GM18499 (cell line): ENCODE measurements at regions not wholly inside any gene's neighbourhood (a gene's known extent, or its start where the extent isn't known, plus 50 kb on each side); places are given as distances from the start of the nearest gene placed in this dataset.

Experiments used
- ATAC-seq: cut with Tn5 transposase; IDR thresholded peaks from one replicate; pipeline ENCODE4 v1.9.1; 2021; ENCODE audit warnings: moderate number of reproducible peaks; ENCODE audit not compliant: insufficient read depth, unreplicated experiment

GRCh38 chr2:144673456-144673855 lies 153.5 kb upstream of the ZEB2 start:
- ATAC-seq, result no peak

- no peak for ATAC-seq
Observed at GRCh38 chr2:144671695-144672455, 152.0 kb upstream of the ZEB2 start.

GRCh38 chr2:144670738-144671137 lies 150.8 kb upstream of the ZEB2 start:
- ATAC-seq, result no peak

DNA sequence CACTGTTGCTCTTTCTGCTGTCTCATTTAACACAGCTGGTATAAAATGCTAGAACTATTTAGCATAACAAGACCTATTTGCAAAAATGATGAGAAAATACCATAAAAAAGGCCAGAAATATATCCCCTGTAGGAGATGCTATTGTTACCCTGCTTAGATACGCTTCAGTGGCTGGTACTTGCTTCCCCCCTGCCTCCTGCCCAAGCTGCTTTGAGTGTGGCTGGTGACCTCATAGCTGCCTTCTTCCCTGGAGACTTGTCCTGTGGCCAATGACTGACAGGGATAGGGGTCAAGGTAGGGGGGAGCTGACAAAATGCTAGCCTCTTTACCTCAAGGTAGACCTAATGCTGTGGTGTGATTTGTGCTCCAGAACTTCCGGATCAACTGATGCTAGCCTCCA lies 150.2 kb upstream of the ZEB2 start:
- no peak for ATAC-seq

DNA sequence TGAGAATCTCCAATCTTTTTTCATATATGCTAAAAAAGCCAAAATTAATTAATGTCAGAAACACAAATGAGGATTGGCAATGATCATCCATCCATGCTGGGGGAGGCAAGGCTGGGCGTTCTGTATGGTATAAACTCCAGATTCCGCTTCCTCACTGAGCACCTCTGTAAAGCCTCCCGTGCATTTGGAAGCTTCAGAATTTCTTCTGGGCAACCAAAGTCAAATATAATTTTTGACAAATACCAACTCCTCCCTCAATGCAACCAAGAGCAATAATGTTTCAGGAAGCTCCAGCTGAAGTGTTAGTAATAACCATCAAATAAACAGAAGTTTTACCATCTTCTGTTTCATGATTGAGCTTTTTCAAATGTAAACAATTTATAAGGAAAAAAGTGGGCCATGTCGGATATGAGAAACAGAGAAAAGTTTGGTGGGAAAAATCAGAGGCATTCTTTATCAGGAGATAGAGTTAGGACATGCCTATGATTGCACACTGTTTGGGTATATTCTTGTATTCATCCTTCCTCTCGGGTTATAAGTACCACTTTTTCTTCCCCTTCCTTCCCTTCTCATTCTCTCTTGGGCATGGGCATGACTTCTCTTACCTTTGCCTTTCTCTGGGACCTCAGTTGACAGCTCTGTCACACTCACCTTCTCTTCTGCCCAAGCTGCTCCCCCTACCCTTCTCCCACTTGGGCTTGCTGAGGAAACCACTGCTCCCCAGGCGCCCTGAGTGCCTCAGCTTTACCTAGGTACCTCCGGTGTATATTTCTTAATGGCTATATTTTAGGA lies 149.5 kb upstream of the ZEB2 start:
- no peak for ATAC-seq

DNA sequence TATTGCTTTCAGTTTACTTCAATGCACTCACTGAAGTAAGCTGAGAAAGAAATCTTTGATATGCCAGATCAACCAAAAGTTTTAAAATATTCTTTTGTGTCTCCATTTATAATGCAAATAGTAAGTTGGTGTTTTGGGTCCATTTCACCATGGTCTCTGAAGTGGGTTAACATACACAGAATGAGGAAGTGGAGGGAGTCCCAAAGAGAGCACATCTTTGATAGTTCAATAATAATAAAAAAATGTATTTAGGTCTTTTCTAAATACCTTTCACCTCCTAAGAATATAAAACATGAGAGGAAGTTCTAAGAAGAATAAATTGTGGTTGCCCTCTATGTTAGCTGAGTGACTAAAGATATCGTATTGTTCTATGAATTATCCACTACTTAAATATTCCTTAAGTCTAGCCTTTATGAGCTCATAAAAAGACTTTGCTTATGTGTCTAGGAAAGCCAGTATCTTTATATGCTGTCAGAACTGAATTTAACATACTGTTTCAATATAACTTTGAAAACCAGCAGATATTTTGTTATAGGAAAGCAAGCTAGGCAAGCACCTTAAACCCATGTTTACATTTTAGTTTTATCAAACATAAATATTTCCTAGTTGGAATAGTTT lies 148.7 kb upstream of the ZEB2 start:
- ATAC-seq, result no peak

DNA sequence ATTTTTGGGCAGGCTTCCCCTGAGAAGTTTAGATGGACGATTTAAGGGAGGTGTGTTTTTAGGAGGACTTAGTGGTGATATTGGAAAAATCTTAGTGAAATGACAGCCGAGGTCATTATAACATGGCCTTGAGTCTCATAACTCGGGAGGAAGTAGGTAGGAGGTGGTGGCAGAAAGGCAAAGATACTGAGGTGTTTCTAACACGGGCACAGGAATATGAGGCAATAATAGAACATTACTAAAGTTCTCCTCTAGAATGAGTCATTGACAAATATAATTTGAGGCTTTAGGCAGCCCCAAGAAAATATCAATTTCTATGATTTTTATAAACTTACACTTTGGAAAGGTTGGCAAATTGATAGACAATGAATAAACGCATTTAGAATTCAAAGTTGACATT lies 146.1 kb upstream of the ZEB2 start:
- ATAC-seq, result no peak

GRCh38 chr2:144663207-144663606 lies 143.3 kb upstream of the ZEB2 start:
- no peak for ATAC-seq

GRCh38 chr2:144660518-144661316 lies 140.8 kb upstream of the ZEB2 start:
- no peak for ATAC-seq

- ATAC-seq, result no peak
Observed at GRCh38 chr2:144659731-144660275, 139.9 kb upstream of the ZEB2 start.

GRCh38 chr2:144654523-144654922 lies 134.6 kb upstream of the ZEB2 start:
- no peak for ATAC-seq

- ATAC-seq, result no peak
Observed at GRCh38 chr2:144650907-144651306, 131.0 kb upstream of the ZEB2 start.

DNA sequence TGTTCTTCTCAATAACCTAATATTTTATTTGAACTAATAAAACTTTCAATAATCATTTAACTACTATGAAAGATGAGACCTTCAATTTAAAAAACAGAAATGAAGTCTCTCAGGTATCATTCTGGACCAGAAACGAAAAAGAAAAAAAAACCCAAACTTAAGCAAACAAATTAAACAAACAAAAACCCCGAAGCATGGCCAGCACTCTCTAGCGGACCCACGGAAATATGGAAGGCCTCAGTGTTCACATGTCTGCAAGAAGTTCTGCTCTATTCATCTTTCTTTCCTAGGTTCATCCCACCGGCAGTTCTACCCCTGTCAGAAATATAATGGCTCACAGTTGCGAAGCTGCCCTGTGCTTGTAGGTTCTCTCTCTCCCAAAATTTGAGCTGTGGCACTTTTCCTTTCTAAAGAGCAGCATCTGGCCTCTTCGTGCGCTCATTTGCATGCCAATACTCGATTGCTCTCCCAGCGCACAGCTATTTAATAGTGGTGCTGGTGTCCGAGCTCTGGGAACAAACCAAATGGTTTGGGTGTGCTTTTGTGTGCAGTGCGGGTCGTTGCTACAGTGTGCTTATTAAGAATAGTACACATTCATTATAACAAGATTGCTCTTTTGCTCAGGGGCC lies 129.0 kb upstream of the ZEB2 start:
- ATAC-seq, result no peak

DNA sequence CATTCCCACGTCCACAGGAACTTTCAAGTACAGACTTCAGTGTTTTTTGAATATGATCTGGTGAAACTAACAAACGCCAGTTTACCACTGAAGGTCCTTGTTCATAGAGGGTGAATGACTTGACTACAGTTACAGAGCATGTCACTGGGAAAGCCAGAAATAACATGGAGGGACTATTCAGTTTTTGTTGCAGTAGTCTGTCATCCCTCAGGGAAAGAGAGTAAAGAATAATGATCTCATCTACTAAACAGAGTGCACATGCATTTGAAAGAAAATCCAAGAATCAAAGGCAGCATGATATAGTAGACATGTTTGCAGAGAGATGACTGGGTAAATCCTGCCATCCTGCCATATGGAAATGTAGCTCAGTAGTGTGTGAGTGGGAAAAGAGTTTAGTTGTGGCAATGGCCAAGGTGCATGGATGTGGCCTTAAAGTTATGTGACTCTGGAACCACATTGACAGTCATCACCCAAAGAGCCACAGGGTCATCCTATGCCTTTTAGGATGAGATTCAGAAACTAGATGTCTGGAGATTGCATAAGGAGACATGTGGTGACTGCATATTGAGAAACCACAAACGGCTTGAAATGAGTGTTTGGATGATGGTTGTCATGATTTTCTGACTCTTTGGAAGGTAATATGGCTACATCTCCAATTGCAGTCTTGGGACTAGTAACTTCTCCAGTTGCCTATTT lies 125.3 kb upstream of the ZEB2 start:
- no peak for ATAC-seq

DNA sequence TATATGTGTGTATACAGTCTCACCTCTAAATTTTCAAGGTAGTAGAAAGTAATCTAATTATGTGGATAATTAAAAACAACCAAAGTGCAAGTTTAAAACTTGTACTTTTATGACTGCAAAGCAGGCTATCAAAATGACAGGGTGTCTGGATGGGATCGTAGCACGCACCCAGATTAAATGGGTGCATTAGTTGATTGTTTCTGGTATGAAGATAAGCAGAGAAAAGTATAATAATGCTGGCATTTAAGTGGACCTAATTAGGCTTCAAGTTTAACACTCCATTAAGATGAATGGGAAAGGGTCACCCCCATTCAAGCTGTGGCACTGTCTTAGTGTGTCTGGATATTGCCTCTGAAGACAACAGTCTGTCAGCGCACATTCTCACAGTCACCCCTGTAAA lies 124.6 kb upstream of the ZEB2 start:
- ATAC-seq, result no peak

DNA sequence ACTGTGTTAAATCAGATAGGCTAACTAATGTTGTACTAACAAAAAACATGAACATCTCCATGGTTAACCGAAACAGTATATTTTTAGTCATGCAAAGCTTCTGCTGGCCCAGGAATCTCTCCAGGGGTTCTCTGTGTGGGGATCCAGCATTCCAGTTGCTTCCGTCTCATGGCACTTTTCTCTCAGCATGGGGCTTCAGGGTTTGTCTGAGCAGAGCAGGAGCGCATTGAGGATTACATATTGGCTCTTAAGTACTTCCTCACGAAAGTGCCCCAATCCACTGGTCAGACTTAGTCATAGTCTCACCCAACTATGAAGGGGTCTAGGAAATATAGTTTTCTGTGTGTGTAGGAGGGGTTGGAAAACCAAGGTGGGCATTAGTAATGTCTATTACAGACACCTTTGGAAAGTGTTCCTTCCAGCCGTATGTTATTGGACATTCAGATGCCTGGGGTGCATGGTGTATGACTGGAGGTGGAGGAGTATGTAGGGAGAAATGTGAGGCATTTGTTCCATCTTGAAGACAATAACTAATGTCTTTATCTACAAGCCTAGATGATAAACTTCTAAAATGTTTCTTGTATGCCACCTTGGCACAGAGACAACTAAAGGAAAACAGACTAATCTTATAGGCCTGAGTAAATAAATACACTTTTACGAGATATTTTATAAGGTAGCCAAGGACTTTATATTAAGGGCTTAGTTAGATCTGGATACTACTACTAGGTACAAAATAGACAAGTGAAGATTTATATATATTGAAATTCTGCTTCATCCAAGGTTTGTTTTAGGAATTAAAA lies 123.8 kb upstream of the ZEB2 start:
- no peak for ATAC-seq

- ATAC-seq, result no peak
Observed at GRCh38 chr2:144642856-144643255, 122.9 kb upstream of the ZEB2 start.

- no peak for ATAC-seq
Observed at GRCh38 chr2:144642131-144642530, 122.2 kb upstream of the ZEB2 start.
